NCI-H82 treated with DMSO at 0.1 percent for 48 hours (cell line): ENCODE measurements at regions not wholly inside any gene's neighbourhood (a gene's known extent, or its start where the extent isn't known, plus 50 kb on each side); places are given as distances from the start of the nearest gene placed in this dataset.

Experiments used
- DNase-seq: peaks from one replicate; lab custom pipeline; 2025; ENCODE audit not compliant: unreplicated experiment; lab: John Stamatoyannopoulos, UW

- no peak for DNase-seq
These were observed 263.5 kb downstream of the CENPW start for GRCh38 chr6:126603410-126603809.

- DNase-seq, result no peak
These were observed 265.2 kb downstream of the CENPW start for GRCh38 chr6:126605089-126605488.

GRCh38 chr6:126607289-126607688 is 267.4 kb downstream of the CENPW start:
- DNase-seq, result no peak

GRCh38 chr6:126608681-126609080 is 268.8 kb downstream of the CENPW start:
- no peak for DNase-seq

GRCh38 chr6:126614642-126615504 is 275.0 kb downstream of the CENPW start:
- DNase-seq, result no peak

- no peak for DNase-seq
These were observed 277.0 kb downstream of the CENPW start for GRCh38 chr6:126616866-126617265.

GRCh38 chr6:126618639-126619343 is 278.9 kb downstream of the CENPW start:
- DNase-seq, result no peak

GRCh38 chr6:126620719-126621118 is 280.8 kb downstream of the CENPW start:
- DNase-seq, result no peak

- no peak for DNase-seq
These were observed 285.1 kb downstream of the CENPW start for GRCh38 chr6:126625019-126625418.

- DNase-seq, result no peak
These were observed 288.2 kb downstream of the CENPW start for GRCh38 chr6:126628125-126628524.

GRCh38 chr6:126631363-126631762 is 291.4 kb downstream of the CENPW start:
- no peak for DNase-seq

- no peak for DNase-seq
These were observed 292.4 kb downstream of the CENPW start for GRCh38 chr6:126632271-126632670.

GRCh38 chr6:126633373-126633772 is 293.5 kb downstream of the CENPW start:
- DNase-seq, result no peak

- DNase-seq, result no peak
These were observed 300.4 kb downstream of the CENPW start for GRCh38 chr6:126640356-126640755.

GRCh38 chr6:126640921-126641320 is 301.0 kb downstream of the CENPW start:
- no peak for DNase-seq

- DNase-seq, result no peak
These were observed 301.7 kb downstream of the CENPW start for GRCh38 chr6:126641641-126642040.

GRCh38 chr6:126643352-126643751 is 303.4 kb downstream of the CENPW start:
- no peak for DNase-seq

- DNase-seq, result no peak
These were observed 311.0 kb downstream of the CENPW start for GRCh38 chr6:126650931-126651330.

- peak; percentile 22 for DNase-seq
These were observed 317.8 kb downstream of the CENPW start for GRCh38 chr6:126657561-126658175.

- no peak for DNase-seq
These were observed 320.5 kb downstream of the CENPW start for GRCh38 chr6:126660376-126660775.

- DNase-seq, result no peak
These were observed 321.7 kb downstream of the CENPW start for GRCh38 chr6:126661646-126662045.

GRCh38 chr6:126662966-126663365 is 323.1 kb downstream of the CENPW start:
- no peak for DNase-seq
